GM23248 (cell line): ENCODE measurements at regions not wholly inside any gene's neighbourhood (a gene's known extent, or its start where the extent isn't known, plus 50 kb on each side); places are given as distances from the start of the nearest gene placed in this dataset.

Source experiments
- EZH2 ChIP-seq: fragments of 200-600 bp; sonication (generic); IDR thresholded peaks from 2 replicates; pipeline ENCODE4 v1.6.1; 2018; ENCODE audit warnings: antibody characterized with exemption, mild to moderate bottlenecking; ENCODE audit not compliant: insufficient read depth, poor library complexity, severe bottlenecking
- EZH2phosphoT487 ChIP-seq: fragments of 200-600 bp; sonication (generic); IDR thresholded peaks from 2 replicates; pipeline ENCODE4 v1.6.1; 2018; ENCODE audit warnings: antibody characterized with exemption, moderate library complexity, mild to moderate bottlenecking, low read depth; ENCODE audit not compliant: insufficient read depth

DNA sequence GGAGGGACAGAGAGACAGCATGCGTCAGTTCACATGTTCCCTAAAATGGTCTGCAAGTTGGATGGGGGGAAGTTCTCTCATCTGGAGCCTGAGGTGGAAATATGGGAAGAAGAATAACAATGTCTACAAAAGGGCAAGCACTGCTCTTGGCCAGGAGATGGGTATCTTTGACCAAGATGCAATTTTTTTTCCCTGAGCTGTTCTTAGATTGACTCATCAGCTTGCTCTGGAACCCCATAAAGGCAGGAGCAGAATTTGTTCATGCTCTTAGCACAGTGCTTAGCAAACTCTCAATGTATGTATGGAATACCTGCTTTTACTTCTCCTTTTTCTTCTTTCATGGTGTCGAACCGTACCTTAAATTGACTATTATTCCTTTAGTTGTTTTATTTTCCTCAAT lies 90.5 kb upstream of the ZNF827 start:
- TF ChIP-seq EZH2phosphoT487 (no peak), EZH2 (no peak)
